ENCODE measurements at regions not wholly inside any gene's neighbourhood (a gene's known extent, or its start where the extent isn't known, plus 50 kb on each side); places are given as distances from the start of the nearest gene placed in this dataset.

DNA sequence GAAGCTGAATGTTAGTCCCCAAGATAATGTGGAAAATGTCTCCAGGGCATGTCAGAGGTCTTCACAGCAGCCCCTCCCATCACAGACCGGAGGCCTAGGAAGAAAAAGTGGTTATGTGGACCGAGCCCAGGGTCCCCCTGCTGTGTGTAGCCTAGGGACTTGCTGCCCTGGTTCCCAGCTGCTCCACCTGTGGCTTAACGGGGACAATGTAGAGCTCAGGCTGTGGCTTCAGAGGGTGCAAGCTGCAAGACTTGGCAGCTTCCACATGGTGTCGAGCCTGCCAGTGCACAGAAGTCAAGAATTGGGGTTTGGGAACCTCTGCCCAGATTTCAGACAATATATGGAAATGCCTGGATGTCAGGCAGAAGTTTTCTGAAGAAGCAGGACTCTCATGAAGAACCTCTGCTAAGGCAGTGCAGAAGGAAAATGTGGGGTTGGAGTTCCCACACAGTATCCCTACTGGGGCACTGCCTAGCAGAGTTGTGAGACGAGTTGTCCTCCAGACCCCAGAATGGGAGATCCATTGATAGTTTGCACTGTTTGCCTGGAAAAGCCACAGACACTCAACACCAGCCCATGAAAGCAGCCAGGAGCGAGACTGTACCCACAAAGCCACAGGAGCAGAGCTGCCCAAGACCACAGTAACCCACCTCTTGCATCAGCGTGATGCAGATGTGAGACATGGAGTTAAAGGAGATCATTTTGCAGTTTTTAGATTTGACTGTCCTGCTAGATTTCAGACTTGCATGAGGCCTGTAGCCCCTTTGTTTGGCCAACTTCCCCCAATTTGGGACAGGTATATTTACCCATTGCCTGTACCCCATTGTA lies 204.9 kb downstream of the MRPL39 start (continued):
- TF ChIP-seq ZNF76 (tag by site-specific recombination; IDR thresholded peaks at IDR 0.05; ENCODE audit: borderline replicate concordance, low read depth) (no peak), ZNF155 (tag by site-specific recombination; IDR thresholded peaks at IDR 0.05) (no peak), SP2 (tag by site-specific recombination; IDR thresholded peaks at IDR 0.05) (no peak)

DNA sequence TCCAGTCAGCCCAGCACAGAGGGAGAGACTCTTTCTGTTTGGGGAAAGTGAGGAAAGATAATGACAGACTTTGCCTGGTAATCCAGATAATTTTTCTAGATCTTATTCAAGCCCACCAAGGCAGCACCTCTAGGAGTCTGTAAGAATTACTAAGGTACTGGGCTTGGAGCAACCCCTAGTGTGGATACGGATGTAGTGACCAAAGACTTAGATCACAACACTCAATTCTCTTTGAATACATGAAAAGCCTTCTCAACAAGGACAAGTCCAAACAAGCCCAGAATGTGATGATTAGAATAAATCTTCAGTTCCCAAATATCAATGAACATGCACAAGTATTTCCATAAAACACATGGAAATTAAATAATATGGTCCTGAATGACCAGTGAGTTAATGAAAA lies 206.9 kb downstream of the MRPL39 start:
- ChIA-PET CTCF (no interaction called here), POLR2A (no interaction called here)
- TF ChIP-seq ZNF677 (tag by site-specific recombination; IDR thresholded peaks at IDR 0.05): no peak
- Histone ChIP-seq H3K4me1 (ENCODE audit: control insufficient read depth, insufficient read depth, low read length) (no peaks in the 10 kb centered on the region), H3K4me3 (ENCODE audit: low read depth, low read length) (no peak overlapping the region), H3K27ac (ENCODE audit: extremely low read depth, low read depth, low read length) (no peak overlapping the region), H3K36me3 (ENCODE audit: control insufficient read depth in 2 of 2, insufficient read depth in 1 of 2, low read length in 2 of 2) (no peaks in the 10 kb centered on the region), H3K9me3 (ENCODE audit: control insufficient read depth, insufficient read depth, low read depth, low read length) (no peaks in the 10 kb centered on the region)

DNA sequence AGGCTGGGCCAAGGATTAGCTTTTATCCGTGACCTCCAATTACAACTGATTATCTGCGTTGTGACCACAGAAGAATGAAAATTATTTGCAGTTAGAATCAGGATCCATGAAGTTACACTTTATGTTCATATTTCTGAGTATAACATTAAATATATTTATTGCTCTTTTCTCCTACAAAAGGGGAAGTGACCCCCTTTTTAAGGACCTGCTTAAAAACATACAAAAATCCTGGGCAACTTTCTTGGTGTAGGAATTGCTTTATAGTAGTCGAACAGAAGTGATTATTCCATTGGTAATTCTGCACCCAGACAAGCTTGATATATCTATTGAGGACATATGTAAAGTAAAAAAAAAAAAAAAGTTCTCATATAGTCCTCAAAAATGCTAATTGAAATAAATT lies 208.7 kb downstream of the MRPL39 start:
- H3K36me3 ChIP-seq (ENCODE audit: control insufficient read depth in 2 of 2, insufficient read depth in 1 of 2, low read length in 2 of 2): no peaks in the 10 kb centered on the region
- no peaks in the 10 kb centered on the region for H3K9me3 ChIP-seq (ENCODE audit: control insufficient read depth, insufficient read depth, low read depth, low read length)
- no peak overlapping the region for H3K27ac ChIP-seq (ENCODE audit: extremely low read depth, low read depth, low read length)
- ChIA-PET CTCF (interaction anchor here (0.8 to 1.5 kb wide), 3 partner anchors 13 to 1544 kb away, joined by 3 read pairs; no protein-coding TSS in a partner anchor), POLR2A (no interaction called here)
- no peaks in the 10 kb centered on the region for H3K4me1 ChIP-seq (ENCODE audit: control insufficient read depth, insufficient read depth, low read length)
- no peak overlapping the region for H3K4me3 ChIP-seq (ENCODE audit: low read depth, low read length)
- TF ChIP-seq MYNN (tag by site-specific recombination; IDR thresholded peaks at IDR 0.05; ENCODE audit: borderline replicate concordance): no peak
- TF ChIP-seq, protein P1, sequence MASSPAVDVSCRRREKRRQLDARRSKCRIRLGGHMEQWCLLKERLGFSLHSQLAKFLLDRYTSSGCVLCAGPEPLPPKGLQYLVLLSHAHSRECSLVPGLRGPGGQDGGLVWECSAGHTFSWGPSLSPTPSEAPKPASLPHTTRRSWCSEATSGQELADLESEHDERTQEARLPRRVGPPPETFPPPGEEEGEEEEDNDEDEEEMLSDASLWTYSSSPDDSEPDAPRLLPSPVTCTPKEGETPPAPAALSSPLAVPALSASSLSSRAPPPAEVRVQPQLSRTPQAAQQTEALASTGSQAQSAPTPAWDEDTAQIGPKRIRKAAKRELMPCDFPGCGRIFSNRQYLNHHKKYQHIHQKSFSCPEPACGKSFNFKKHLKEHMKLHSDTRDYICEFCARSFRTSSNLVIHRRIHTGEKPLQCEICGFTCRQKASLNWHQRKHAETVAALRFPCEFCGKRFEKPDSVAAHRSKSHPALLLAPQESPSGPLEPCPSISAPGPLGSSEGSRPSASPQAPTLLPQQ (tag by site-specific recombination; IDR thresholded peaks at IDR 0.05): no peak
- TF ChIP-seq ZNF366 (tag by site-specific recombination; conservative IDR thresholded peaks at IDR 0.05): no peak
- TF ChIP-seq KLF8 (tag by site-specific recombination; IDR thresholded peaks at IDR 0.05): no peak
- TF ChIP-seq ZNF214 (tag by site-specific recombination; IDR thresholded peaks at IDR 0.05; ENCODE audit: borderline replicate concordance): no peak
- TF ChIP-seq, protein P2, sequence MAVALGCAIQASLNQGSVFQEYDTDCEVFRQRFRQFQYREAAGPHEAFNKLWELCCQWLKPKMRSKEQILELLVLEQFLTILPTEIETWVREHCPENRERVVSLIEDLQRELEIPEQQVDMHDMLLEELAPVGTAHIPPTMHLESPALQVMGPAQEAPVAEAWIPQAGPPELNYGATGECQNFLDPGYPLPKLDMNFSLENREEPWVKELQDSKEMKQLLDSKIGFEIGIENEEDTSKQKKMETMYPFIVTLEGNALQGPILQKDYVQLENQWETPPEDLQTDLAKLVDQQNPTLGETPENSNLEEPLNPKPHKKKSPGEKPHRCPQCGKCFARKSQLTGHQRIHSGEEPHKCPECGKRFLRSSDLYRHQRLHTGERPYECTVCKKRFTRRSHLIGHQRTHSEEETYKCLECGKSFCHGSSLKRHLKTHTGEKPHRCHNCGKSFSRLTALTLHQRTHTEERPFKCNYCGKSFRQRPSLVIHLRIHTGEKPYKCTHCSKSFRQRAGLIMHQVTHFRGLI (tag by site-specific recombination; IDR thresholded peaks at IDR 0.05): no peak
- TF ChIP-seq ZNF626 (tag by site-specific recombination; IDR thresholded peaks at IDR 0.05): no peak
- TF ChIP-seq ZNF311 (tag by site-specific recombination; IDR thresholded peaks at IDR 0.05; ENCODE audit: borderline replicate concordance): no peak
- TF ChIP-seq ZNF140 (tag by site-specific recombination; IDR thresholded peaks at IDR 0.05): no peak
- TF ChIP-seq ZNF791 (tag by site-specific recombination; IDR thresholded peaks at IDR 0.05): no peak
- TF ChIP-seq, protein P3, sequence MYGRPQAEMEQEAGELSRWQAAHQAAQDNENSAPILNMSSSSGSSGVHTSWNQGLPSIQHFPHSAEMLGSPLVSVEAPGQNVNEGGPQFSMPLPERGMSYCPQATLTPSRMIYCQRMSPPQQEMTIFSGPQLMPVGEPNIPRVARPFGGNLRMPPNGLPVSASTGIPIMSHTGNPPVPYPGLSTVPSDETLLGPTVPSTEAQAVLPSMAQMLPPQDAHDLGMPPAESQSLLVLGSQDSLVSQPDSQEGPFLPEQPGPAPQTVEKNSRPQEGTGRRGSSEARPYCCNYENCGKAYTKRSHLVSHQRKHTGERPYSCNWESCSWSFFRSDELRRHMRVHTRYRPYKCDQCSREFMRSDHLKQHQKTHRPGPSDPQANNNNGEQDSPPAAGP (tag by site-specific recombination; IDR thresholded peaks at IDR 0.05): no peak
- TF ChIP-seq, protein P4, sequence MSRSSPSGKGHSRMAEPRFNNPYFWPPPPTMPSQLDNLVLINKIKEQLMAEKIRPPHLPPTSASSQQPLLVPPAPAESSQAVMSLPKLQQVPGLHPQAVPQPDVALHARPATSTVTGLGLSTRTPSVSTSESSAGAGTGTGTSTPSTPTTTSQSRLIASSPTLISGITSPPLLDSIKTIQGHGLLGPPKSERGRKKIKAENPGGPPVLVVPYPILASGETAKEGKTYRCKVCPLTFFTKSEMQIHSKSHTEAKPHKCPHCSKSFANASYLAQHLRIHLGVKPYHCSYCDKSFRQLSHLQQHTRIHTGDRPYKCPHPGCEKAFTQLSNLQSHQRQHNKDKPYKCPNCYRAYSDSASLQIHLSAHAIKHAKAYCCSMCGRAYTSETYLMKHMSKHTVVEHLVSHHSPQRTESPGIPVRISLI (tag by site-specific recombination; IDR thresholded peaks at IDR 0.05): no peak
- TF ChIP-seq ZNF175 (tag by site-specific recombination; IDR thresholded peaks at IDR 0.05): no peak

Measured in HEK293 (cell line).